Activated CD4-positive, alpha-beta T cell treated with anti-CD3 and anti-CD28 coated beads, Interleukin-2, amount 10 ng/mL, durations not matched to agents 7 days and 5 days (primary cell): ENCODE measurements at regions not wholly inside any gene's neighbourhood (a gene's known extent, or its start where the extent isn't known, plus 50 kb on each side); places are given as distances from the start of the nearest gene placed in this dataset.

Experiments
- CTCF ChIA-PET: fragments of 350-600 bp; sonication (Branson Sonifier 250); formaldehyde crosslinking; loops from one replicate; lab custom pipeline; 2021; ENCODE audit warnings: antibody characterized with exemption; lab: Charles Lee
- POLR2A ChIA-PET: fragments of 350-600 bp; sonication (Branson Sonifier 250); formaldehyde crosslinking; loops from one replicate; lab custom pipeline; 2021; ENCODE audit warnings: antibody characterized with exemption; lab: Charles Lee
- DNase-seq: peaks from one replicate; pipeline ENCODE4 v3.0.0-alpha.2; 2020
- H3K27ac Mint-ChIP-seq: one replicate; pipeline ENCODE4 v1.8.0; 2021; ENCODE audit warnings: mild to moderate bottlenecking, moderate library complexity, mixed read lengths
- H3K27me3 Mint-ChIP-seq: one replicate; pipeline ENCODE4 v1.8.0; 2021; ENCODE audit warnings: mixed read lengths
- H3K36me3 Mint-ChIP-seq: one replicate; pipeline ENCODE4 v1.8.0; 2021; ENCODE audit warnings: low read depth, mixed read lengths
- H3K4me1 Mint-ChIP-seq: one replicate; pipeline ENCODE4 v1.8.0; 2021; ENCODE audit warnings: mixed read lengths
- H3K4me3 Mint-ChIP-seq: one replicate; pipeline ENCODE4 v1.8.0; 2021; ENCODE audit warnings: mild to moderate bottlenecking, moderate library complexity, mixed read lengths
- H3K9me3 Mint-ChIP-seq: one replicate; pipeline ENCODE4 v1.8.0; 2021; ENCODE audit warnings: mixed read lengths

- DNase-seq, result no peak
- Mint-ChIP-seq H3K27ac (no peak overlapping the region), H3K4me1 (no peaks in the 10 kb centered on the region), H3K9me3 (no peaks in the 10 kb centered on the region), H3K4me3 (no peak overlapping the region), H3K36me3 (no peaks in the 10 kb centered on the region), H3K27me3 (peaks cover 32% of the 10 kb centered on the region)
- ChIA-PET POLR2A (no interaction called here), CTCF (interaction anchor here (0.7 to 1.4 kb wide), 2 partner anchors 161 to 260 kb away, joined by 3 to 4 read pairs; no protein-coding TSS in a partner anchor)
These were observed 64.7 kb upstream of the ESRRB start for GRCh38 chr14:76311079-76311758.

- POLR2A ChIA-PET, result no interaction called here
- Mint-ChIP-seq H3K9me3 (no peaks in the 10 kb centered on the region), H3K4me3 (no peak overlapping the region), H3K36me3 (no peaks in the 10 kb centered on the region), H3K4me1 (no peaks in the 10 kb centered on the region), H3K27me3 (peaks cover 32% of the 10 kb centered on the region), H3K27ac (no peak overlapping the region)
- CTCF ChIA-PET, result no interaction called here
- DNase-seq, result no peak
These were observed 63.1 kb upstream of the ESRRB start for GRCh38 chr14:76312821-76313220.

GRCh38 chr14:76313303-76313702 lies 62.6 kb upstream of the ESRRB start:
- POLR2A ChIA-PET, result no interaction called here
- Mint-ChIP-seq H3K27me3 (peaks cover 32% of the 10 kb centered on the region), H3K9me3 (no peaks in the 10 kb centered on the region), H3K4me1 (no peaks in the 10 kb centered on the region), H3K4me3 (no peak overlapping the region), H3K27ac (no peak overlapping the region), H3K36me3 (no peaks in the 10 kb centered on the region)
- CTCF ChIA-PET, result no interaction called here
- no peak for DNase-seq

GRCh38 chr14:76313852-76314251 lies 62.1 kb upstream of the ESRRB start:
- no peaks in the 10 kb centered on the region for H3K36me3 Mint-ChIP-seq
- H3K27me3 Mint-ChIP-seq, result peaks cover 32% of the 10 kb centered on the region
- no peak overlapping the region for H3K27ac Mint-ChIP-seq
- H3K9me3 Mint-ChIP-seq, result no peaks in the 10 kb centered on the region
- no peaks in the 10 kb centered on the region for H3K4me1 Mint-ChIP-seq
- ChIA-PET POLR2A (no interaction called here), CTCF (no interaction called here)
- DNase-seq, result no peak
- no peak overlapping the region for H3K4me3 Mint-ChIP-seq

- peaks cover 31% of the 10 kb centered on the region for H3K27me3 Mint-ChIP-seq
- DNase-seq, result no peak
- ChIA-PET CTCF (no interaction called here), POLR2A (no interaction called here)
- H3K9me3 Mint-ChIP-seq, result no peaks in the 10 kb centered on the region
- no peaks in the 10 kb centered on the region for H3K36me3 Mint-ChIP-seq
- H3K4me3 Mint-ChIP-seq, result no peak overlapping the region
- H3K27ac Mint-ChIP-seq, result no peak overlapping the region
- H3K4me1 Mint-ChIP-seq, result no peaks in the 10 kb centered on the region
These were observed 61.4 kb upstream of the ESRRB start for GRCh38 chr14:76314521-76315034.

GRCh38 chr14:76320486-76320885 lies 55.5 kb upstream of the ESRRB start:
- POLR2A ChIA-PET, result no interaction called here
- no peak for DNase-seq
- H3K4me3 Mint-ChIP-seq, result no peak overlapping the region

GRCh38 chr14:76320975-76321374 lies 55.0 kb upstream of the ESRRB start:
- no peaks in the 10 kb centered on the region for H3K9me3 Mint-ChIP-seq
- no peak overlapping the region for H3K27ac Mint-ChIP-seq
- ChIA-PET POLR2A (no interaction called here), CTCF (no interaction called here)
- H3K4me1 Mint-ChIP-seq, result peaks cover 5% of the 10 kb centered on the region
- H3K4me3 Mint-ChIP-seq, result no peak overlapping the region
- H3K27me3 Mint-ChIP-seq, result peaks cover 2% of the 10 kb centered on the region
- no peak for DNase-seq
- H3K36me3 Mint-ChIP-seq, result no peaks in the 10 kb centered on the region

More at GRCh38 chr14:76320486-76320885, 55.5 kb upstream of the ESRRB start:
- Mint-ChIP-seq H3K4me1 (peaks cover 5% of the 10 kb centered on the region), H3K9me3 (no peaks in the 10 kb centered on the region), H3K27ac (no peak overlapping the region), H3K27me3 (peaks cover 2% of the 10 kb centered on the region), H3K36me3 (no peaks in the 10 kb centered on the region)
- CTCF ChIA-PET, result no interaction called here

- H3K27ac Mint-ChIP-seq, result no peak overlapping the region
- no peak for DNase-seq
- peaks cover 5% of the 10 kb centered on the region for H3K4me1 Mint-ChIP-seq
- no peaks in the 10 kb centered on the region for H3K36me3 Mint-ChIP-seq
- ChIA-PET POLR2A (no interaction called here), CTCF (no interaction called here)
- peaks cover 2% of the 10 kb centered on the region for H3K27me3 Mint-ChIP-seq
- no peaks in the 10 kb centered on the region for H3K9me3 Mint-ChIP-seq
- no peak overlapping the region for H3K4me3 Mint-ChIP-seq
These were observed 53.2 kb upstream of the ESRRB start for GRCh38 chr14:76322594-76323220.

GRCh38 chr14:76323331-76324050 lies 52.4 kb upstream of the ESRRB start:
- Mint-ChIP-seq H3K9me3 (no peaks in the 10 kb centered on the region), H3K36me3 (no peaks in the 10 kb centered on the region), H3K4me1 (peaks cover 5% of the 10 kb centered on the region), H3K27me3 (peaks cover 10% of the 10 kb centered on the region), H3K27ac (no peak overlapping the region), H3K4me3 (no peak overlapping the region)
- no peak for DNase-seq
- CTCF ChIA-PET, result no interaction called here
- POLR2A ChIA-PET, result no interaction called here

GRCh38 chr14:76324133-76324532 lies 51.8 kb upstream of the ESRRB start:
- ChIA-PET POLR2A (no interaction called here), CTCF (no interaction called here)
- Mint-ChIP-seq H3K4me3 (no peak overlapping the region), H3K9me3 (no peaks in the 10 kb centered on the region), H3K27me3 (peaks cover 16% of the 10 kb centered on the region), H3K4me1 (peaks cover 5% of the 10 kb centered on the region), H3K27ac (no peak overlapping the region), H3K36me3 (no peaks in the 10 kb centered on the region)
- no peak for DNase-seq
